ENCODE measurements at regions not wholly inside any gene's neighbourhood (a gene's known extent, or its start where the extent isn't known, plus 50 kb on each side); places are given as distances from the start of the nearest gene placed in this dataset.

DNA sequence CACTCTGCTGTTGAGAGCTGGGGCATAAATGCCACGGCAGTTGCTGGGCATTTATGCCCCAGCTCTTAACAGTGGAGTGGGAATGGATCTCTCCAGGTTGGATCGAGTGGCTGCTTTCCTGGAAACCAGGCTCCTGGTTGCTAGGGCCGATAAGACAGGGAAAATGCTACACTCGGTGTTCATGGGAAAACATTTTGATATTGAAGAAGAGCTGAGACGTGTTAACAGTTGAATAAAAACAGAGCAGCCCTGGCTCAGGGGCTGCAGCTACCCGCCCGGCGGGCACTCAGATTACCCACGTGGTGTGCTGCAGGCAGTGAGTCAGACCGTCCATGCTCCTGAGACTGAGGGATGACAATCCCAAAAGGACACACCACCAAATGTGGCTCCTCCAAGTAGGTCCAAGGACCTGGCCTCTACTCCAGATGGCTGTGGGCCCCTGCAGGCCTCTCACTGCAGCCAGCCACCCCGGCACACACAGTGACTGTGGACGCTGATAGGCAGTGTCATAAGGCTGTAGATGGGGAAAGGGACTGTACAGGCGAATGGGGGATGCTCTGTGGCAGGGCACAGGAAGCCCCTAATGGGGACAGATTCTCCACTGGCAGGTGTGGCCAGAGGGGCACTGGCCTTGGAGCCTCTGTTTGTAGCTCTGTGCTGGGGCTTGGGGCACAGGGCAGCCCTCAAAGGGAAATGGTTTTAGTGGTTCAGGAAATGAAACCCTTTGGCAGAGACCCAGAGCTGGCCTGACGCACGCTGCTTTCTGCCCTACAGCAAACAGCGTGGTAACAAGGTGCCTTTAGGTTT lies 237.8 kb downstream of the LY86 start:
- H3K9me3 ChIP-seq (replicated peaks; ENCODE audit: control insufficient read depth, insufficient read depth, low read depth, low read length): no peaks in the 10 kb centered on the region
- DNase-seq (ENCODE audit: extremely low read depth in 1 of 4, low spot score in 3 of 4) (no peak), FAIRE-seq (no peak), ATAC-seq (peak; percentile 75)
- 26% methylated on average over 16 of the region's 16 CpGs for WGBS (ENCODE audit: insufficient coverage, low coverage, missing lambda C conversion rate)
- ChIA-PET POLR2A (interaction anchor here (0.7 to 1.9 kb wide), 9 partner anchors 8 to 1003 kb away, joined by 3 to 7 read pairs (median 3); no protein-coding TSS in a partner anchor), CTCF (ENCODE audit: low intra/inter-chr PET ratio) (no interaction called here)
- in situ Hi-C loops (cut with MboI) (no loop called here), intact Hi-C loops (cut with micrococcal nuclease) (no loop called here)
- BruUV-seq (replicated peaks): no TSS peak
- peaks cover 6 to 13% of the 10 kb centered on the region in 2 experiments; a peak in 3 of 5 replicates for H3K4me1 ChIP-seq (replicated peaks in 1 of 2; ENCODE audit: control insufficient read depth in 2 of 2, insufficient read depth in 2 of 2, low read length in 2 of 2)
- no peak overlapping the region for H3K27ac ChIP-seq (ENCODE audit: extremely low read depth, low read depth, low read length)
- peak overlapping the region; percentile 65 for H2AFZ ChIP-seq (ENCODE audit: low read depth, low read length)
- peak overlapping the region in 1 of 2 experiments; percentile 7; a peak in 2 of 4 replicates for H3K9ac ChIP-seq (ENCODE audit: insufficient read depth in 1 of 2, low read depth in 2 of 2, low read length in 2 of 2)
- H3K4me3 ChIP-seq: no peak overlapping the region
- no peaks in the 10 kb centered on the region for H3K79me2 ChIP-seq (ENCODE audit: control insufficient read depth, insufficient read depth, low read length)
- peak overlapping the region; percentile 17; the same call in 1 of the 2 replicates for H3K4me2 ChIP-seq (ENCODE audit: insufficient read depth, low read length)
- no peaks in the 10 kb centered on the region for H3K9me1 ChIP-seq (ENCODE audit: control insufficient read depth, insufficient read depth, low read length)
- peaks cover 26 to 37% of the 10 kb centered on the region in 2 experiments for H3K27me3 ChIP-seq (ENCODE audit: control insufficient read depth in 2 of 2, insufficient read depth in 2 of 2, low read length in 2 of 2)
- no peaks in the 10 kb centered on the region for H4K20me1 ChIP-seq (replicated peaks; ENCODE audit: control insufficient read depth, insufficient read depth, low read length)
- H3K36me3 ChIP-seq (ENCODE audit: control insufficient read depth, insufficient read depth, low read length): no peaks in the 10 kb centered on the region
- TF ChIP-seq STAG1 (CRISPR knock-in tag; IDR thresholded peaks at IDR 0.05; ENCODE audit: borderline replicate concordance) (0 out of 2 replicates have a peak, but pooled peaks have one; percentile 9), PRMT5 (CRISPR knock-in tag; IDR thresholded peaks at IDR 0.05) (no peak), ZNF212 (CRISPR knock-in tag; IDR thresholded peaks at IDR 0.05) (no peak), JUNB (CRISPR knock-in tag; conservative IDR thresholded peaks at IDR 0.05) (no peak), ZNF384 (IDR thresholded peaks at IDR 0.05; ENCODE audit: low read depth, low read length) (peak; percentile 65; the same call in 1 of the 2 replicates), SMARCC2 (IDR thresholded peaks at IDR 0.05; ENCODE audit: low read depth) (no peak), ZSCAN32 (CRISPR knock-in tag; IDR thresholded peaks at IDR 0.05) (no peak)
- TF ChIP-seq, protein P1, sequence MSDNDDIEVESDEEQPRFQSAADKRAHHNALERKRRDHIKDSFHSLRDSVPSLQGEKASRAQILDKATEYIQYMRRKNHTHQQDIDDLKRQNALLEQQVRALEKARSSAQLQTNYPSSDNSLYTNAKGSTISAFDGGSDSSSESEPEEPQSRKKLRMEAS (CRISPR knock-in tag; IDR thresholded peaks at IDR 0.05): peak; percentile 40; the same call in 1 of the 2 replicates
- TF ChIP-seq, protein P2, sequence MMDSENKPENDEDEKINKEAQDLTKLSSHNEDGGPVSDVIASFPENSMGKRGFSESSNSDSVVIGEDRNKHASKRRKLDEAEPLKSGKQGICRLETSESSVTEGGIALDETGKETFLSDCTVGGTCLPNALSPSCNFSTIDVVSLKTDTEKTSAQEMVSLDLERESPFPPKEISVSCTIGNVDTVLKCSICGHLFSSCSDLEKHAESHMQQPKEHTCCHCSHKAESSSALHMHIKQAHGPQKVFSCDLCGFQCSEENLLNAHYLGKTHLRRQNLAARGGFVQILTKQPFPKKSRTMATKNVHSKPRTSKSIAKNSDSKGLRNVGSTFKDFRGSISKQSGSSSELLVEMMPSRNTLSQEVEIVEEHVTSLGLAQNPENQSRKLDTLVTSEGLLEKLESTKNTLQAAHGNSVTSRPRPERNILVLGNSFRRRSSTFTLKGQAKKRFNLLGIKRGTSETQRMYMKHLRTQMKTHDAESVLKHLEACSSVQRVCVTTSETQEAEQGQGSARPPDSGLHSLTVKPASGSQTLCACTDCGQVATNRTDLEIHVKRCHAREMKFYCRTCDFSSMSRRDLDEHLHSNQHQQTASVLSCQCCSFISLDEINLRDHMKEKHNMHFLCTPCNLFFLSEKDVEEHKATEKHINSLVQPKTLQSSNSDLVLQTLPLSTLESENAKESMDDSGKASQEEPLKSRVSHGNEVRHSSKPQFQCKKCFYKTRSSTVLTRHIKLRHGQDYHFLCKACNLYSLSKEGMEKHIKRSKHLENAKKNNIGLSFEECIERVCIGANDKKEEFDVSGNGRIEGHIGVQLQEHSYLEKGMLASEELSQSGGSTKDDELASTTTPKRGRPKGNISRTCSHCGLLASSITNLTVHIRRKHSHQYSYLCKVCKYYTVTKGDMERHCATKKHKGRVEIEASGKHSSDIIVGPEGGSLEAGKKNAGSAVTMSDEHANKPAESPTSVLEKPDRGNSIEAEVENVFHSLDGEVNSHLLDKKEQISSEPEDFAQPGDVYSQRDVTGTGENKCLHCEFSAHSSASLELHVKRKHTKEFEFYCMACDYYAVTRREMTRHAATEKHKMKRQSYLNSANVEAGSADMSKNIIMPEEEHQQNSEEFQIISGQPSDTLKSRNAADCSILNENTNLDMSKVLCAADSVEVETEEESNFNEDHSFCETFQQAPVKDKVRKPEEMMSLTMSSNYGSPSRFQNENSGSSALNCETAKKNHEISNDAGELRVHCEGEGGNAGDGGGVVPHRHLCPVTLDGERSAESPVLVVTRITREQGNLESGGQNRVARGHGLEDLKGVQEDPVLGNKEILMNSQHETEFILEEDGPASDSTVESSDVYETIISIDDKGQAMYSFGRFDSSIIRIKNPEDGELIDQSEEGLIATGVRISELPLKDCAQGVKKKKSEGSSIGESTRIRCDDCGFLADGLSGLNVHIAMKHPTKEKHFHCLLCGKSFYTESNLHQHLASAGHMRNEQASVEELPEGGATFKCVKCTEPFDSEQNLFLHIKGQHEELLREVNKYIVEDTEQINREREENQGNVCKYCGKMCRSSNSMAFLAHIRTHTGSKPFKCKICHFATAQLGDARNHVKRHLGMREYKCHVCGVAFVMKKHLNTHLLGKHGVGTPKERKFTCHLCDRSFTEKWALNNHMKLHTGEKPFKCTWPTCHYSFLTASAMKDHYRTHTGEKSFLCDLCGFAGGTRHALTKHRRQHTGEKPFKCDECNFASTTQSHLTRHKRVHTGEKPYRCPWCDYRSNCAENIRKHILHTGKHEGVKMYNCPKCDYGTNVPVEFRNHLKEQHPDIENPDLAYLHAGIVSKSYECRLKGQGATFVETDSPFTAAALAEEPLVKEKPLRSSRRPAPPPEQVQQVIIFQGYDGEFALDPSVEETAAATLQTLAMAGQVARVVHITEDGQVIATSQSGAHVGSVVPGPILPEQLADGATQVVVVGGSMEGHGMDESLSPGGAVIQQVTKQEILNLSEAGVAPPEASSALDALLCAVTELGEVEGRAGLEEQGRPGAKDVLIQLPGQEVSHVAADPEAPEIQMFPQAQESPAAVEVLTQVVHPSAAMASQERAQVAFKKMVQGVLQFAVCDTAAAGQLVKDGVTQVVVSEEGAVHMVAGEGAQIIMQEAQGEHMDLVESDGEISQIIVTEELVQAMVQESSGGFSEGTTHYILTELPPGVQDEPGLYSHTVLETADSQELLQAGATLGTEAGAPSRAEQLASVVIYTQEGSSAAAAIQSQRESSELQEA (IDR thresholded peaks at IDR 0.05; ENCODE audit: low read depth): no peak
- TF ChIP-seq, protein P3, sequence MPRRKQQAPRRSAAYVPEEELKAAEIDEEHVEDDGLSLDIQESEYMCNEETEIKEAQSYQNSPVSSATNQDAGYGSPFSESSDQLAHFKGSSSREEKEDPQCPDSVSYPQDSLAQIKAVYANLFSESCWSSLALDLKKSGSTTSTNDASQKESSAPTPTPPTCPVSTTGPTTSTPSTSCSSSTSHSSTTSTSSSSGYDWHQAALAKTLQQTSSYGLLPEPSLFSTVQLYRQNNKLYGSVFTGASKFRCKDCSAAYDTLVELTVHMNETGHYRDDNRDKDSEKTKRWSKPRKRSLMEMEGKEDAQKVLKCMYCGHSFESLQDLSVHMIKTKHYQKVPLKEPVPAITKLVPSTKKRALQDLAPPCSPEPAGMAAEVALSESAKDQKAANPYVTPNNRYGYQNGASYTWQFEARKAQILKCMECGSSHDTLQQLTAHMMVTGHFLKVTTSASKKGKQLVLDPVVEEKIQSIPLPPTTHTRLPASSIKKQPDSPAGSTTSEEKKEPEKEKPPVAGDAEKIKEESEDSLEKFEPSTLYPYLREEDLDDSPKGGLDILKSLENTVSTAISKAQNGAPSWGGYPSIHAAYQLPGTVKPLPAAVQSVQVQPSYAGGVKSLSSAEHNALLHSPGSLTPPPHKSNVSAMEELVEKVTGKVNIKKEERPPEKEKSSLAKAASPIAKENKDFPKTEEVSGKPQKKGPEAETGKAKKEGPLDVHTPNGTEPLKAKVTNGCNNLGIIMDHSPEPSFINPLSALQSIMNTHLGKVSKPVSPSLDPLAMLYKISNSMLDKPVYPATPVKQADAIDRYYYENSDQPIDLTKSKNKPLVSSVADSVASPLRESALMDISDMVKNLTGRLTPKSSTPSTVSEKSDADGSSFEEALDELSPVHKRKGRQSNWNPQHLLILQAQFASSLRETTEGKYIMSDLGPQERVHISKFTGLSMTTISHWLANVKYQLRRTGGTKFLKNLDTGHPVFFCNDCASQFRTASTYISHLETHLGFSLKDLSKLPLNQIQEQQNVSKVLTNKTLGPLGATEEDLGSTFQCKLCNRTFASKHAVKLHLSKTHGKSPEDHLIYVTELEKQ (CRISPR knock-in tag; IDR thresholded peaks at IDR 0.05): no peak

Data from K562 (cell line).